Caco-2 (cell line): ENCODE measurements at regions not wholly inside any gene's neighbourhood (a gene's known extent, or its start where the extent isn't known, plus 50 kb on each side); places are given as distances from the start of the nearest gene placed in this dataset.
"Not testable (repeated sequence)": the region's sequence is repeated elsewhere in the genome, so short reads cannot be mapped to it uniquely, and the experiment has no call there.

Source experiments
- BruUV-seq: library from RNA; stranded (reverse); fragments of 400-500 nt; replicated peaks from 2 replicates; lab custom pipeline; 2021; lab: Mats Ljungman, UMichigan
- CTCF ChIA-PET: fragments of 300-600 bp; sonication (Branson Sonifier 250); formaldehyde crosslinking; loops from one replicate; lab custom pipeline; 2022; ENCODE audit warnings: antibody characterized with exemption; lab: Charles Lee
- POLR2A ChIA-PET: fragments of 300-600 bp; sonication (Branson Sonifier 250); formaldehyde crosslinking; loops from one replicate; lab custom pipeline; 2022; ENCODE audit warnings: antibody characterized with exemption; lab: Charles Lee
- DNase-seq, 2 experiments: peaks; one replicate each; pipeline versions ENCODE4 v3.0.0 to v3.0.0-alpha.2; 2020 to 2022
- H3K27me3 ChIP-seq: replicated peaks from 2 replicates; pipeline ENCODE4 v1.6.0; 2011; ENCODE audit warnings: low read length; ENCODE audit not compliant: control insufficient read depth, insufficient read depth
- H3K36me3 ChIP-seq: 2 replicates; pipeline ENCODE4 v1.5.1; 2011; ENCODE audit warnings: low read length; ENCODE audit not compliant: control insufficient read depth, insufficient read depth
- H3K4me1 ChIP-seq: fragments of 250-450 bp; sonication (Bioruptor Pico); 2 replicates; pipeline ENCODE4 v1.5.1; 2020; ENCODE audit warnings: mild to moderate bottlenecking
- H3K4me3 ChIP-seq: 2 replicates; pipeline ENCODE4 v1.5.1; 2011; ENCODE audit warnings: low read depth, mild to moderate bottlenecking, control low read depth, low read length
- H3K9me3 ChIP-seq: fragments of 250-450 bp; sonication (Bioruptor Pico); 2 replicates; pipeline ENCODE4 v1.5.1; 2020; ENCODE audit warnings: mild to moderate bottlenecking, moderate library complexity
- H3K27ac Mint-ChIP-seq: one replicate; pipeline ENCODE4 v1.8.0; 2022; ENCODE audit warnings: mixed read lengths; ENCODE audit not compliant: unreplicated experiment
- H3K27me3 Mint-ChIP-seq: one replicate; pipeline ENCODE4 v1.8.0; 2022; ENCODE audit warnings: mixed read lengths; ENCODE audit not compliant: insufficient read depth, unreplicated experiment
- H3K36me3 Mint-ChIP-seq: one replicate; pipeline ENCODE4 v1.8.0; 2022; ENCODE audit warnings: mild to moderate bottlenecking, mixed read lengths; ENCODE audit not compliant: insufficient read depth, unreplicated experiment
- H3K4me1 Mint-ChIP-seq: one replicate; pipeline ENCODE4 v1.8.0; 2022; ENCODE audit warnings: low read depth, mixed read lengths; ENCODE audit not compliant: unreplicated experiment
- H3K4me3 Mint-ChIP-seq: one replicate; pipeline ENCODE4 v1.8.0; 2022; ENCODE audit warnings: mild to moderate bottlenecking, moderate library complexity, mixed read lengths; ENCODE audit not compliant: unreplicated experiment
- H3K9me3 Mint-ChIP-seq: one replicate; pipeline ENCODE4 v1.8.0; 2022; ENCODE audit warnings: mixed read lengths; ENCODE audit not compliant: unreplicated experiment
- intact Hi-C: fragments of 100-400 bp; cut with micrococcal nuclease; formaldehyde crosslinking; loops from one replicate; pipeline ENCODE4 v1.10.0; 2022; ENCODE audit not compliant: unreplicated experiment
- TF ChIP-seq, protein P1 (sequence below), 2 experiments: fragments of 200-600 bp in 1 of 2; IDR thresholded peaks; 1 replicate in 1 of 2; 2 replicates in 1 of 2; pipeline versions ENCODE4 v1.5.1 to v1.8.0; 2011 to 2022; ENCODE audit warnings: antibody characterized with exemption in 1 of 2, control low read depth in 1 of 2, inconsistent platforms in 1 of 2, low read depth in 1 of 2, low read length in 1 of 2, mild to moderate bottlenecking in 1 of 2, moderate library complexity in 1 of 2; ENCODE audit not compliant: insufficient read depth in 1 of 2, severe bottlenecking in 1 of 2, unreplicated experiment in 1 of 2

DNA sequence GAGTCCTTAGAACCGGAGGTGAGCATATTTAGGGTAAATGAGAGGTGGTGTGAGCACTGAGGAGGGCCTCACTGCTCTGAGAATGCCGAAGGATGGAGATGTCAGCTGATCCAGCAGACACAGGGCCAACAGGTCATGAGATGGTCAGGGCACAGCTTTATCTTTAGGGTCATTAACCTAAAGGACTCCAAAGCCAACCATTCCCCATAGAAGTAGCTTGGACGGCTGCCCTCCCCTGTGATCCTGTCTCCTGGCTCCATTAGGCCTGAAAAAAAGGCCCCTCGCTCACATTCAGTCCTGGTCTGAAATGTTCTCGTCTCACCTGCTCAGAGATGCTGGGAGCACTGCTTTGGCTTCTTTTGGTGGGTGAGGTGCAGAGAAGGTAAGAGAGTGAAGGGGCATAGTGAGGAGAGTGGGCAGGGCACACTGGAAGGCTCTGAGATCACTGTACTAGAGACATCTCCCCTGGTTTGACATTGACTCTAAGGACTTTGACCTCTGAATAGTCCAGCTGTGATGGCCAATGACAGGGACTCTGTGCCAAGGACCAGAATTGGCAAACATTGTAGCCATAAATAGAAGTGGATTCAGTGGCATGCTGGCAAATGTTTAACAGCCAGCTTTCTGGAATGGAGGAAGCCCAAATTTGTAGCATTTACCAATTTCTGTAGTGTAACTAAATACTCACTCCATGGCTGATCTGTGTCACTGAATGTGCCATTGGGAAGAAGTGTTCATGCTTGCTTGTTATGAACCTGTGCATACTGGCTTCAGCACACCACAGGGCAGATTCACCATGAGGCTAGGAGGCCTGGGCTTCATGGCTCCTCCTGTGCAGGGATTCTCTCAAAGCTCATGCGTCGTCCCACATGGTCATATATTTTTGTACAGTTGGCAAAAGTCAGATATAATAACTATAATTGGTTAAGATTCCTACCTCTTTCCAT, 76.2 kb upstream of the MRPS22 start:
- H3K4me3 Mint-ChIP-seq, result no peak overlapping the region
- no peaks in the 10 kb centered on the region for H3K4me1 Mint-ChIP-seq
- H3K36me3 Mint-ChIP-seq, result no peaks in the 10 kb centered on the region
- H3K9me3 Mint-ChIP-seq, result no peaks in the 10 kb centered on the region
- TF ChIP-seq, protein P1, sequence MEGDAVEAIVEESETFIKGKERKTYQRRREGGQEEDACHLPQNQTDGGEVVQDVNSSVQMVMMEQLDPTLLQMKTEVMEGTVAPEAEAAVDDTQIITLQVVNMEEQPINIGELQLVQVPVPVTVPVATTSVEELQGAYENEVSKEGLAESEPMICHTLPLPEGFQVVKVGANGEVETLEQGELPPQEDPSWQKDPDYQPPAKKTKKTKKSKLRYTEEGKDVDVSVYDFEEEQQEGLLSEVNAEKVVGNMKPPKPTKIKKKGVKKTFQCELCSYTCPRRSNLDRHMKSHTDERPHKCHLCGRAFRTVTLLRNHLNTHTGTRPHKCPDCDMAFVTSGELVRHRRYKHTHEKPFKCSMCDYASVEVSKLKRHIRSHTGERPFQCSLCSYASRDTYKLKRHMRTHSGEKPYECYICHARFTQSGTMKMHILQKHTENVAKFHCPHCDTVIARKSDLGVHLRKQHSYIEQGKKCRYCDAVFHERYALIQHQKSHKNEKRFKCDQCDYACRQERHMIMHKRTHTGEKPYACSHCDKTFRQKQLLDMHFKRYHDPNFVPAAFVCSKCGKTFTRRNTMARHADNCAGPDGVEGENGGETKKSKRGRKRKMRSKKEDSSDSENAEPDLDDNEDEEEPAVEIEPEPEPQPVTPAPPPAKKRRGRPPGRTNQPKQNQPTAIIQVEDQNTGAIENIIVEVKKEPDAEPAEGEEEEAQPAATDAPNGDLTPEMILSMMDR (IDR thresholded peaks at IDR 0.05; ENCODE audit: insufficient read depth in 1 of 2, low read depth in 1 of 2, low read length in 1 of 2, severe bottlenecking in 1 of 2, unreplicated experiment in 1 of 2), result no peak
- peaks cover 11% of the 10 kb centered on the region for H3K27me3 Mint-ChIP-seq
- Histone ChIP-seq H3K9me3 (no peaks in the 10 kb centered on the region), H3K4me1 (no peaks in the 10 kb centered on the region), H3K36me3 (no peaks in the 10 kb centered on the region), H3K4me3 (no peak overlapping the region), H3K27me3 (no peaks in the 10 kb centered on the region)
- no TSS peak for BruUV-seq
- ChIA-PET CTCF (no interaction called here), POLR2A (no interaction called here)
- intact Hi-C loops, result no loop called here
- DNase-seq, result no peak
- H3K27ac Mint-ChIP-seq, result no peak overlapping the region

DNA sequence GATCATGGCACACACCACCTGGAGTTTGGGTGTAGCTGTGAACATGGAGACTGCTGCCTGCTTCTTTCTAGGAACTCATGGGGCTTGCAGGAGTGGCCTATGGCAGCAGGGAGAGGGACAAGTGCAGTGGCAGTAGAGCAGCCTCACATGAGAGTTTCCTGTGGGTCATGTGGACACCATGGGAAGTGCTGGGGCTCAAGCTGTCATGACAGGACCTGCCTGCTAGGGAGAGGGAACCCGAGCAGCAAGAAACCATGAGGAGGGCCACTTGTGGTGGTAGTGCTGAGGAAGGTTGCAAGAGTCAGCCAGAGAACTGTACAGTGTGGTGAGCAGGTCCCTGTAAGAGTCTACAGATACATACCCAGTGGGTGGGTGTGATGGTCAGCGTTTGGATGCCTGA, 73.8 kb upstream of the MRPS22 start:
- intact Hi-C loops, result no loop called here
- TF ChIP-seq, protein P1 (IDR thresholded peaks at IDR 0.05; ENCODE audit: insufficient read depth in 1 of 2, low read depth in 1 of 2, low read length in 1 of 2, severe bottlenecking in 1 of 2, unreplicated experiment in 1 of 2), result no peak

DNA sequence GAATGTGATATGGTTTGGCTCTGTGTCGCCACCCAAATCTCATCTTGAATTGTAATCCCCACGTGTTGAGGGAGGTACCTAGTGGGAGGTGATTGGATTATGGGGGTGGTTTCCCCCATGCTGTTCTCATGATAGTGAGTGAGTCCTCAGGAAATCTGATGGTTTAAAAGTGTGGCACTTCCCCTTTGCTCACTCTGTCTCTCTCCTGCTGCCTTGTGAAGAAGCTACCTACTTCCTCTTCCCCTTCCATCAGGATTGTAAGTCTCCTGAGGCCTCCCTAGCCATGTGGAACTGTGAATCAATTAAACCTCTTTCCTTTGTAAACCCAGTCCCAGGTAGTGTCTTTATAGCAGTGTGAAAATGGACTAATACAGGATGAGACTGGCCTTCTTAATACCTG, 73.2 kb upstream of the MRPS22 start:
- intact Hi-C loops, H3K4me3 ChIP-seq, H3K36me3 ChIP-seq, H3K4me3 Mint-ChIP-seq, H3K9me3 Mint-ChIP-seq, H3K27ac Mint-ChIP-seq, H3K36me3 Mint-ChIP-seq, H3K4me1 Mint-ChIP-seq, DNase-seq, POLR2A ChIA-PET, H3K27me3 ChIP-seq, BruUV-seq, H3K9me3 ChIP-seq, H3K4me1 ChIP-seq: not testable (repeated sequence)
- CTCF ChIA-PET, result interaction anchor here (0.6 kb wide), 1 partner anchor 1788 kb away, joined by 3 read pairs; no protein-coding TSS in a partner anchor
- peaks cover 17% of the 10 kb centered on the region for H3K27me3 Mint-ChIP-seq

More for the DNA sequence above, 73.8 kb upstream of the MRPS22 start:
- no peak for DNase-seq
- H3K4me1 ChIP-seq, result no peaks in the 10 kb centered on the region
- H3K9me3 Mint-ChIP-seq, result no peaks in the 10 kb centered on the region
- H3K27ac Mint-ChIP-seq, result no peak overlapping the region
- no peak overlapping the region for H3K4me3 ChIP-seq
- ChIA-PET POLR2A (no interaction called here), CTCF (no interaction called here)
- no peak overlapping the region for H3K4me3 Mint-ChIP-seq
- H3K36me3 ChIP-seq, result no peaks in the 10 kb centered on the region
- H3K9me3 ChIP-seq, result no peaks in the 10 kb centered on the region
- no peaks in the 10 kb centered on the region for H3K36me3 Mint-ChIP-seq
- BruUV-seq, result no TSS peak
- H3K27me3 Mint-ChIP-seq, result peaks cover 16% of the 10 kb centered on the region
- no peaks in the 10 kb centered on the region for H3K27me3 ChIP-seq
- H3K4me1 Mint-ChIP-seq, result no peaks in the 10 kb centered on the region
